Keratinocyte (primary cell): ENCODE measurements at regions not wholly inside any gene's neighbourhood (a gene's known extent, or its start where the extent isn't known, plus 50 kb on each side); places are given as distances from the start of the nearest gene placed in this dataset.

Source experiments
- DNase-seq: peaks from one replicate; pipeline ENCODE4 v3.0.0-alpha.2; 2011; ENCODE audit warnings: low read depth, missing footprints, low spot score
- FAIRE-seq: peaks from 2 replicates; lab custom pipeline; 2011; peaks lifted over from hg19 to GRCh38; lab: Jason Lieb, UNC
- H2AFZ ChIP-seq: 2 replicates; pipeline ENCODE4 v1.6.0; 2012; ENCODE audit warnings: low read length, control low read depth, inconsistent platforms; ENCODE audit not compliant: control insufficient read depth
- H3K27ac ChIP-seq: 2 replicates; pipeline ENCODE4 v1.5.1; 2011; ENCODE audit warnings: low read length; ENCODE audit not compliant: control insufficient read depth, insufficient read depth
- H3K27me3 ChIP-seq: 3 replicates; pipeline ENCODE4 v1.6.0; 2011; ENCODE audit warnings: low read length; ENCODE audit not compliant: control insufficient read depth, insufficient read depth; ENCODE audit errors: extremely low read depth
- H3K36me3 ChIP-seq, 2 experiments: 2 replicates in 1 of 2; 3 replicates in 1 of 2; pipeline ENCODE4 v1.5.1; 2011; ENCODE audit warnings: low read length in 2 of 2, mild to moderate bottlenecking in 1 of 2; ENCODE audit not compliant: control insufficient read depth in 2 of 2, insufficient read depth in 2 of 2; ENCODE audit errors: extremely low read depth in 1 of 2
- H3K4me1 ChIP-seq: 3 replicates; pipeline ENCODE4 v1.5.1; 2011; ENCODE audit warnings: low read length; ENCODE audit not compliant: control insufficient read depth, insufficient read depth; ENCODE audit errors: extremely low read depth
- H3K4me2 ChIP-seq: 3 replicates; pipeline ENCODE4 v1.6.0; 2011; ENCODE audit warnings: low read depth, low read length; ENCODE audit not compliant: control insufficient read depth, insufficient read depth; ENCODE audit errors: extremely low read depth
- H3K4me3 ChIP-seq, 3 experiments: fragments of 200-600 bp in 1 of 3; sonication (generic) in 1 of 3; 2 replicates in 2 of 3; 3 replicates in 1 of 3; pipeline ENCODE4 v1.5.1; 2011 to 2016; ENCODE audit warnings: low read length in 3 of 3, mild to moderate bottlenecking in 3 of 3, control low read depth in 2 of 3, inconsistent platforms in 1 of 3, low read depth in 1 of 3, mixed read lengths in 1 of 3, mixed run types in 1 of 3, moderate library complexity in 1 of 3; ENCODE audit not compliant: control insufficient read depth in 2 of 3, insufficient read depth in 2 of 3; ENCODE audit errors: extremely low read depth in 1 of 3
- H3K79me2 ChIP-seq: 2 replicates; pipeline ENCODE4 v1.6.0; 2012; ENCODE audit warnings: low read length; ENCODE audit not compliant: control insufficient read depth, insufficient read depth
- H3K9ac ChIP-seq: 3 replicates; pipeline ENCODE4 v1.6.0; 2011; ENCODE audit warnings: low read length; ENCODE audit not compliant: control insufficient read depth, insufficient read depth; ENCODE audit errors: extremely low read depth
- H3K9me1 ChIP-seq: 3 replicates; pipeline ENCODE4 v1.6.0; 2011; ENCODE audit warnings: low read length; ENCODE audit not compliant: control insufficient read depth, insufficient read depth; ENCODE audit errors: extremely low read depth
- H3K9me3 ChIP-seq: 2 replicates; pipeline ENCODE4 v1.5.1; 2012; ENCODE audit warnings: low read depth, low read length; ENCODE audit not compliant: control insufficient read depth
- H4K20me1 ChIP-seq: 3 replicates; pipeline ENCODE4 v1.6.0; 2011; ENCODE audit warnings: low read length; ENCODE audit not compliant: control insufficient read depth, insufficient read depth; ENCODE audit errors: extremely low read depth
- CTCF ChIP-seq, 3 experiments: IDR thresholded peaks in 1 of 3; conservative IDR thresholded peaks in 1 of 3; optimal IDR thresholded peaks in 1 of 3; 2 replicates in 2 of 3; 3 replicates in 1 of 3; pipeline versions ENCODE3 to v1.5.1; 2011; ENCODE audit warnings: low read length in 3 of 3, mild to moderate bottlenecking in 3 of 3, moderate library complexity in 2 of 3, control low read depth in 1 of 3, inconsistent platforms in 1 of 3; ENCODE audit not compliant: insufficient read depth in 2 of 3; ENCODE audit errors: extremely low read depth in 1 of 3
- EZH2 ChIP-seq: IDR thresholded peaks from one replicate; pipeline ENCODE4 v1.6.1; 2012; ENCODE audit warnings: inconsistent platforms, mild to moderate bottlenecking, low read length, moderate library complexity
- dilution Hi-C: fragments of 300-500 bp; cut with MboI; formaldehyde crosslinking; loops from one replicate; pipeline ENCODE4 v1.7.0; 2020; ENCODE audit warnings: low sequenced_read_pairs; ENCODE audit not compliant: extremely low pct_ligation_motif_present

GRCh38 chr1:73343947-73344346 lies 854.0 kb downstream of the LRRIQ3 start:
- Histone ChIP-seq H4K20me1 (no peaks in the 10 kb centered on the region), H3K4me3 (no peak overlapping the region), H3K9ac (no peak overlapping the region), H3K4me1 (no peaks in the 10 kb centered on the region), H3K79me2 (no peaks in the 10 kb centered on the region), H3K4me2 (no peak overlapping the region), H2AFZ (no peak overlapping the region), H3K27me3 (no peaks in the 10 kb centered on the region), H3K27ac (no peak overlapping the region), H3K9me3 (no peaks in the 10 kb centered on the region), H3K36me3 (no peaks in the 10 kb centered on the region), H3K9me1 (no peaks in the 10 kb centered on the region)
- DNase-seq, result no peak
- dilution Hi-C loops, result no loop called here
- TF ChIP-seq CTCF (optimal IDR thresholded peaks at IDR 0.05 in 1 of 3, IDR thresholded peaks at IDR 0.05 in 1 of 3, conservative IDR thresholded peaks at IDR 0.05 in 1 of 3; ENCODE audit: extremely low read depth in 1 of 3, insufficient read depth in 2 of 3, low read length in 3 of 3) (no peak), EZH2 (no peak)
- no peak for FAIRE-seq

GRCh38 chr1:73333847-73334503 lies 864.0 kb downstream of the LRRIQ3 start:
- H2AFZ ChIP-seq, result no peak overlapping the region
- no peak for FAIRE-seq
- no peaks in the 10 kb centered on the region for H3K27me3 ChIP-seq
- H3K4me2 ChIP-seq, result no peak overlapping the region
- H3K36me3 ChIP-seq, result no peaks in the 10 kb centered on the region
- no peak overlapping the region for H3K27ac ChIP-seq
- no peak overlapping the region for H3K9ac ChIP-seq
- DNase-seq, result no peak
- H3K4me3 ChIP-seq, result no peak overlapping the region
- TF ChIP-seq CTCF (optimal IDR thresholded peaks at IDR 0.05 in 1 of 3, IDR thresholded peaks at IDR 0.05 in 1 of 3, conservative IDR thresholded peaks at IDR 0.05 in 1 of 3; ENCODE audit: extremely low read depth in 1 of 3, insufficient read depth in 2 of 3, low read length in 3 of 3), result no peak
- TF ChIP-seq EZH2, result no peak
- no peaks in the 10 kb centered on the region for H3K9me3 ChIP-seq
- dilution Hi-C loops, result no loop called here
- no peaks in the 10 kb centered on the region for H3K9me1 ChIP-seq
- H3K79me2 ChIP-seq, result no peaks in the 10 kb centered on the region
- H3K4me1 ChIP-seq, result no peaks in the 10 kb centered on the region
- no peaks in the 10 kb centered on the region for H4K20me1 ChIP-seq
